ENCODE measurements at regions not wholly inside any gene's neighbourhood (a gene's known extent, or its start where the extent isn't known, plus 50 kb on each side); places are given as distances from the start of the nearest gene placed in this dataset.

GRCh38 chr1:30001732-30002039 lies 721.7 kb downstream of the MATN1 start:
- TF ChIP-seq YY1 (IDR thresholded peaks at IDR 0.05), result no peak
- no peak for TF ChIP-seq CTCF (IDR thresholded peaks at IDR 0.05; ENCODE audit: low read depth, low read length, missing input control)
- TF ChIP-seq RXRA (IDR thresholded peaks at IDR 0.05), result no peak
- TF ChIP-seq RAD21 (IDR thresholded peaks at IDR 0.05), result no peak
- TF ChIP-seq REST (IDR thresholded peaks at IDR 0.05), result no peak
- no peak for TF ChIP-seq MAX (IDR thresholded peaks at IDR 0.05)
- TF ChIP-seq SP1 (IDR thresholded peaks at IDR 0.05), result no peak
- no peak for TF ChIP-seq TAF1 (conservative IDR thresholded peaks at IDR 0.05)
- no peak for TF ChIP-seq HNF4A (conservative IDR thresholded peaks at IDR 0.05)
